ENCODE measurements at regions not wholly inside any gene's neighbourhood (a gene's known extent, or its start where the extent isn't known, plus 50 kb on each side); places are given as distances from the start of the nearest gene placed in this dataset.

DNA sequence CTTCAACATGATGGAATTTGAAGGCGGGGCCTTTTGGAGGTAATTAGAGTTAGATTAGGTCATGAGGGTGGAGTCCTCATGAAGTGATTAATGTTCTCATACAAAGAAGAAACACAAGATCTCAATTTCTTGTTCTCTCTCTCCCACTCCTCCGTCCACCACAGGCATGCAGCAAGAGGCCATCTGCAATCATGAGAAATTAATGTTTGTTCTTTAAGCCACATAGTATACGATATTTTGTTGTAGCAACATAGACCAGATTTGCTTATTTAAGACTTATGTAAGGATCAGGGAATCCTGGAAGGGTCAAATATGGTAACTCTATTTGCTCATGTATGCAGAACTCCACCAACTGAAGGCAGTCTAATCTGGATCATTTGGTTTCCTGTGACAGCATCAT is 429.0 kb downstream of the LRIG3 start:
- TF ChIP-seq, protein P1, sequence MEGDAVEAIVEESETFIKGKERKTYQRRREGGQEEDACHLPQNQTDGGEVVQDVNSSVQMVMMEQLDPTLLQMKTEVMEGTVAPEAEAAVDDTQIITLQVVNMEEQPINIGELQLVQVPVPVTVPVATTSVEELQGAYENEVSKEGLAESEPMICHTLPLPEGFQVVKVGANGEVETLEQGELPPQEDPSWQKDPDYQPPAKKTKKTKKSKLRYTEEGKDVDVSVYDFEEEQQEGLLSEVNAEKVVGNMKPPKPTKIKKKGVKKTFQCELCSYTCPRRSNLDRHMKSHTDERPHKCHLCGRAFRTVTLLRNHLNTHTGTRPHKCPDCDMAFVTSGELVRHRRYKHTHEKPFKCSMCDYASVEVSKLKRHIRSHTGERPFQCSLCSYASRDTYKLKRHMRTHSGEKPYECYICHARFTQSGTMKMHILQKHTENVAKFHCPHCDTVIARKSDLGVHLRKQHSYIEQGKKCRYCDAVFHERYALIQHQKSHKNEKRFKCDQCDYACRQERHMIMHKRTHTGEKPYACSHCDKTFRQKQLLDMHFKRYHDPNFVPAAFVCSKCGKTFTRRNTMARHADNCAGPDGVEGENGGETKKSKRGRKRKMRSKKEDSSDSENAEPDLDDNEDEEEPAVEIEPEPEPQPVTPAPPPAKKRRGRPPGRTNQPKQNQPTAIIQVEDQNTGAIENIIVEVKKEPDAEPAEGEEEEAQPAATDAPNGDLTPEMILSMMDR (IDR thresholded peaks at IDR 0.05), result no peak
- no peak for TF ChIP-seq ZFX (IDR thresholded peaks at IDR 0.05; ENCODE audit: borderline replicate concordance)
